Caco-2 (cell line): ENCODE measurements at regions not wholly inside any gene's neighbourhood (a gene's known extent, or its start where the extent isn't known, plus 50 kb on each side); places are given as distances from the start of the nearest gene placed in this dataset.

Experiments used
- BruUV-seq: library from RNA; stranded (reverse); fragments of 400-500 nt; replicated peaks from 2 replicates; lab custom pipeline; 2021; lab: Mats Ljungman, UMichigan
- CTCF ChIA-PET: fragments of 300-600 bp; sonication (Branson Sonifier 250); formaldehyde crosslinking; loops from one replicate; lab custom pipeline; 2022; ENCODE audit warnings: antibody characterized with exemption; lab: Charles Lee
- POLR2A ChIA-PET: fragments of 300-600 bp; sonication (Branson Sonifier 250); formaldehyde crosslinking; loops from one replicate; lab custom pipeline; 2022; ENCODE audit warnings: antibody characterized with exemption; lab: Charles Lee
- DNase-seq, 2 experiments: peaks; one replicate each; pipeline versions ENCODE4 v3.0.0 to v3.0.0-alpha.2; 2020 to 2022
- H3K27me3 ChIP-seq: replicated peaks from 2 replicates; pipeline ENCODE4 v1.6.0; 2011; ENCODE audit warnings: low read length; ENCODE audit not compliant: control insufficient read depth, insufficient read depth
- H3K36me3 ChIP-seq: 2 replicates; pipeline ENCODE4 v1.5.1; 2011; ENCODE audit warnings: low read length; ENCODE audit not compliant: control insufficient read depth, insufficient read depth
- H3K4me1 ChIP-seq: fragments of 250-450 bp; sonication (Bioruptor Pico); 2 replicates; pipeline ENCODE4 v1.5.1; 2020; ENCODE audit warnings: mild to moderate bottlenecking
- H3K4me3 ChIP-seq: 2 replicates; pipeline ENCODE4 v1.5.1; 2011; ENCODE audit warnings: low read depth, mild to moderate bottlenecking, control low read depth, low read length
- H3K9me3 ChIP-seq: fragments of 250-450 bp; sonication (Bioruptor Pico); 2 replicates; pipeline ENCODE4 v1.5.1; 2020; ENCODE audit warnings: mild to moderate bottlenecking, moderate library complexity
- H3K27ac Mint-ChIP-seq: one replicate; pipeline ENCODE4 v1.8.0; 2022; ENCODE audit warnings: mixed read lengths; ENCODE audit not compliant: unreplicated experiment
- H3K27me3 Mint-ChIP-seq: one replicate; pipeline ENCODE4 v1.8.0; 2022; ENCODE audit warnings: mixed read lengths; ENCODE audit not compliant: insufficient read depth, unreplicated experiment
- H3K36me3 Mint-ChIP-seq: one replicate; pipeline ENCODE4 v1.8.0; 2022; ENCODE audit warnings: mild to moderate bottlenecking, mixed read lengths; ENCODE audit not compliant: insufficient read depth, unreplicated experiment
- H3K4me1 Mint-ChIP-seq: one replicate; pipeline ENCODE4 v1.8.0; 2022; ENCODE audit warnings: low read depth, mixed read lengths; ENCODE audit not compliant: unreplicated experiment
- H3K4me3 Mint-ChIP-seq: one replicate; pipeline ENCODE4 v1.8.0; 2022; ENCODE audit warnings: mild to moderate bottlenecking, moderate library complexity, mixed read lengths; ENCODE audit not compliant: unreplicated experiment
- H3K9me3 Mint-ChIP-seq: one replicate; pipeline ENCODE4 v1.8.0; 2022; ENCODE audit warnings: mixed read lengths; ENCODE audit not compliant: unreplicated experiment
- CTCF ChIP-seq, 2 experiments: fragments of 200-600 bp in 1 of 2; IDR thresholded peaks; 1 replicate in 1 of 2; 2 replicates in 1 of 2; pipeline versions ENCODE4 v1.5.1 to v1.8.0; 2011 to 2022; ENCODE audit warnings: antibody characterized with exemption in 1 of 2, control low read depth in 1 of 2, inconsistent platforms in 1 of 2, low read depth in 1 of 2, low read length in 1 of 2, mild to moderate bottlenecking in 1 of 2, moderate library complexity in 1 of 2; ENCODE audit not compliant: insufficient read depth in 1 of 2, severe bottlenecking in 1 of 2, unreplicated experiment in 1 of 2
- intact Hi-C: fragments of 100-400 bp; cut with micrococcal nuclease; formaldehyde crosslinking; loops from one replicate; pipeline ENCODE4 v1.10.0; 2022; ENCODE audit not compliant: unreplicated experiment

GRCh38 chr12:115860619-115861018, 416.9 kb downstream of the MED13L start:
- H3K9me3 Mint-ChIP-seq = no peaks in the 10 kb centered on the region
- no peaks in the 10 kb centered on the region for H3K4me1 Mint-ChIP-seq
- H3K27ac Mint-ChIP-seq = no peak overlapping the region
- H3K36me3 ChIP-seq = no peaks in the 10 kb centered on the region
- no peaks in the 10 kb centered on the region for H3K36me3 Mint-ChIP-seq
- POLR2A ChIA-PET = no interaction called here
- no peak overlapping the region for H3K4me3 ChIP-seq
- intact Hi-C loops = no loop called here
- H3K4me1 ChIP-seq = no peaks in the 10 kb centered on the region
- H3K4me3 Mint-ChIP-seq = no peak overlapping the region
- H3K9me3 ChIP-seq = no peaks in the 10 kb centered on the region
- no peak for TF ChIP-seq CTCF (IDR thresholded peaks at IDR 0.05; ENCODE audit: insufficient read depth in 1 of 2, low read depth in 1 of 2, low read length in 1 of 2, severe bottlenecking in 1 of 2, unreplicated experiment in 1 of 2)
- no TSS peak for BruUV-seq
- CTCF ChIA-PET = no interaction called here
- no peaks in the 10 kb centered on the region for H3K27me3 ChIP-seq
- H3K27me3 Mint-ChIP-seq = peaks cover 10% of the 10 kb centered on the region
- no peak for DNase-seq

- DNase-seq = no peak
- ChIA-PET CTCF (no interaction called here), POLR2A (no interaction called here)
- Mint-ChIP-seq H3K4me1 (no peaks in the 10 kb centered on the region), H3K4me3 (no peak overlapping the region), H3K9me3 (no peaks in the 10 kb centered on the region), H3K36me3 (no peaks in the 10 kb centered on the region), H3K27ac (no peak overlapping the region), H3K27me3 (peaks cover 10% of the 10 kb centered on the region)
- intact Hi-C loops = no loop called here
- TF ChIP-seq CTCF (IDR thresholded peaks at IDR 0.05; ENCODE audit: insufficient read depth in 1 of 2, low read depth in 1 of 2, low read length in 1 of 2, severe bottlenecking in 1 of 2, unreplicated experiment in 1 of 2) = no peak
- no TSS peak for BruUV-seq
- H3K36me3 ChIP-seq = no peaks in the 10 kb centered on the region
- no peaks in the 10 kb centered on the region for H3K9me3 ChIP-seq
- no peaks in the 10 kb centered on the region for H3K27me3 ChIP-seq
- H3K4me3 ChIP-seq = no peak overlapping the region
- no peaks in the 10 kb centered on the region for H3K4me1 ChIP-seq
Observed at GRCh38 chr12:115859231-115859630, 418.3 kb downstream of the MED13L start.

- no peaks in the 10 kb centered on the region for H3K9me3 ChIP-seq
- Mint-ChIP-seq H3K4me1 (no peaks in the 10 kb centered on the region), H3K4me3 (no peak overlapping the region), H3K36me3 (no peaks in the 10 kb centered on the region), H3K9me3 (no peaks in the 10 kb centered on the region), H3K27me3 (peaks cover 10% of the 10 kb centered on the region), H3K27ac (no peak overlapping the region)
- intact Hi-C loops = no loop called here
- no peaks in the 10 kb centered on the region for H3K4me1 ChIP-seq
- no peaks in the 10 kb centered on the region for H3K36me3 ChIP-seq
- POLR2A ChIA-PET = no interaction called here
- no peaks in the 10 kb centered on the region for H3K27me3 ChIP-seq
- H3K4me3 ChIP-seq = no peak overlapping the region
- DNase-seq = no peak
- BruUV-seq = no TSS peak
- CTCF ChIA-PET = interaction anchor here (1.8 kb wide), 1 partner anchor 60 kb away, joined by 5 read pairs; no protein-coding TSS in a partner anchor
- TF ChIP-seq CTCF (IDR thresholded peaks at IDR 0.05; ENCODE audit: insufficient read depth in 1 of 2, low read depth in 1 of 2, low read length in 1 of 2, severe bottlenecking in 1 of 2, unreplicated experiment in 1 of 2) = no peak
Observed at GRCh38 chr12:115857923-115858322, 419.6 kb downstream of the MED13L start.
